GM21619 (cell line): ENCODE measurements at regions not wholly inside any gene's neighbourhood (a gene's known extent, or its start where the extent isn't known, plus 50 kb on each side); places are given as distances from the start of the nearest gene placed in this dataset.

Experiments
- ATAC-seq: cut with Tn5 transposase; IDR thresholded peaks from one replicate; pipeline ENCODE4 v1.9.1; 2021; ENCODE audit not compliant: unreplicated experiment

DNA sequence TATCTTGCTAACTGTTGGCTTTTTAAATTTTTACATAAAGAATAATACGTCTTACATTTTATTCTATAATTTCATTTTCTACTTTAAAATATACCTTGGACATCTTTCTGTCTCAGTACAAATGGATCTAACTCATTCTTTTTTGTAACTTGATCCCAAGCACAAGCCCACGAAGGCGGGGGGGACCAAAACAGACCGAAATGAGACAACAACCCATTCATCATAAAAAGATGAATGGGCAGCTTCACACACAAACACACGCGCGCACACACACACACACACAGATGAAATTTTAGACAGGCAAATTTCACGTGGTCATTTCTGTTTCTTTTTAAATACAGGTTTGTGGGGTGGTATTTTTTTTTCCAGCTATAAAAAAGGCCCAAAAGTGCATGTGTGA is 271.3 kb upstream of the TOPAZ1 start:
- no peak for ATAC-seq

DNA sequence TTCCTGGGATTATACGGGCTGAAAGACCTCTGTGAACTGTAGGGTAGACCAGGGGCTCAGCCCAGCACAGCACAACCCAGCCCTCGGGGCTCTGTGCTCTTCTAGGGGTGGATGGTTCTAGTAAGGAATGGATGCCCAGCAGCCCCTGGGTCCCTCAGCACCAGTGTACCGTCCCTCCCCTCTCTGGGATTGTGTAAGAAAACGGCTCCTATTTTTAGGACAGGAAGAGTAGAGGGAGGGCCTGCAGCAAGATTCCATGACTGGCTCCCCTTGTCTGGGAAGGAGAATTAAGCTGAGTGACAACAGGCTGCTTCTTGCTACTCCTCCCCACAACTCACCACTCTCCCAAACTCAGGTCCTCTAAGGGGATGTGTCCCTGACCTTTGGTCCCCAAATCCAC is 270.8 kb upstream of the TOPAZ1 start:
- no peak for ATAC-seq

- no peak for ATAC-seq
Measured at GRCh38 chr3:43971486-43971885, 270.2 kb upstream of the TOPAZ1 start.

DNA sequence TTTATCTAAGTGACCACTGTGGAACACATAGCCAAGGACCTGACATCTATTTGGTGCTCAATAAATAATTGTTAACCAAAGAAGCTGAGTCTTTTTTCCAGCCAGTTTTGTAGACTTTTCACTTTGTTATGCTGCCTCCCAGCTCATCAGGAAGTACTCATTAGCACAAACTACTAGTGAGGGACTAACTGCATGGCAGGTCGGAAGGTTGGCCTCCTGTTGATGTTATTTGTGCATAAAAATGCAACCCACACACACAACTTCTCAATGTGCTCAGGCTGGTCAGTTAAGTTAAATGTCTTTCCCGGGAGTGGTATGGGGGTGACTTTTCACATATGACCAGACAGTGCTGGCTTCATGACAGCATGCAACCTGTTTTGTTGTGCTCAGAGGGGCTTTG is 263.0 kb upstream of the TOPAZ1 start:
- ATAC-seq: no peak

GRCh38 chr3:43979645-43980044 is 262.0 kb upstream of the TOPAZ1 start:
- no peak for ATAC-seq

DNA sequence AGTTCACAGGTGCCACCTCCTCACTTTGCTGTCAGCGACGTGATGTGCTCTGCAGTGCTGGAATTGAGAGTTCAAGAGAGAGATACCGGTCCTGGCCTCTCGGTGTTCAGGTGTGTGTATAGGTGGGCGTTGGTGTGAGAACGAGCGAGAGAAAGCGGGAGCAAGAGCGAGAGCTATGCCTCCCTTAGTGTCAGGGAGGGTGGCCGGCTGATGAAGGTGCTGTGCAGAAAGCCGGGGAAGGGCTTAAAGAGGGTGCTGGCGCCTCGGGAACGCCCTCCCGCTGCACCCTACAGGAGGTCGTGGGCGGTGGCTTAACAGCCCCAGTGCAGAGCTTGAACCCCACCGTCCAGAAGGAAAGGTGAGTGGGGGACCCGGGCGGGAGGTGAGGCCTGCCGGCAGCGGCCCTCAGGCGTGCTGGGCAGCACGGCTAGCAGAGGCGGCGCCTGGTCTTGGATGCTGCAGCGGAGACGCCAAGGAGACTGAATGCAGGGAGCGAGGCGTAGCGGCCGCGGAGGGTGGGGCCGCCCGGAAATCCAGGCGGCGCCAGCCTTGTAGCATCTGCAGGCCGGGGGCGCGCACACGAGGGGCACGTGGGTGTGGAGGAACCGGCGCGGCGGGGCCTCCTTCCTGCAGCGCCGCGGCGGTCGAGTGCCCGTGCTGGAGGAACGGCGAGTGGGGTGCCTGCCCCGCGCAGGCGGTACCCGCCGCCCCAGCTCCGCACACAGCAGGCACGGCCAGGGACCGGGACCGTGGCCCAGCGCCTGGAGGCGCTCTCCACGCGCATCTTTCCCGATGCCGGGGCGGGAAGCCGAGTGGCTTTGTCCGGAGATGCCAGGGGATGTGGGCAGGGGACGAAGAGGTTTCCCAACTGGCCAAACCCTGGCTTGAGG is 246.8 kb upstream of the TOPAZ1 start:
- ATAC-seq: no peak

DNA sequence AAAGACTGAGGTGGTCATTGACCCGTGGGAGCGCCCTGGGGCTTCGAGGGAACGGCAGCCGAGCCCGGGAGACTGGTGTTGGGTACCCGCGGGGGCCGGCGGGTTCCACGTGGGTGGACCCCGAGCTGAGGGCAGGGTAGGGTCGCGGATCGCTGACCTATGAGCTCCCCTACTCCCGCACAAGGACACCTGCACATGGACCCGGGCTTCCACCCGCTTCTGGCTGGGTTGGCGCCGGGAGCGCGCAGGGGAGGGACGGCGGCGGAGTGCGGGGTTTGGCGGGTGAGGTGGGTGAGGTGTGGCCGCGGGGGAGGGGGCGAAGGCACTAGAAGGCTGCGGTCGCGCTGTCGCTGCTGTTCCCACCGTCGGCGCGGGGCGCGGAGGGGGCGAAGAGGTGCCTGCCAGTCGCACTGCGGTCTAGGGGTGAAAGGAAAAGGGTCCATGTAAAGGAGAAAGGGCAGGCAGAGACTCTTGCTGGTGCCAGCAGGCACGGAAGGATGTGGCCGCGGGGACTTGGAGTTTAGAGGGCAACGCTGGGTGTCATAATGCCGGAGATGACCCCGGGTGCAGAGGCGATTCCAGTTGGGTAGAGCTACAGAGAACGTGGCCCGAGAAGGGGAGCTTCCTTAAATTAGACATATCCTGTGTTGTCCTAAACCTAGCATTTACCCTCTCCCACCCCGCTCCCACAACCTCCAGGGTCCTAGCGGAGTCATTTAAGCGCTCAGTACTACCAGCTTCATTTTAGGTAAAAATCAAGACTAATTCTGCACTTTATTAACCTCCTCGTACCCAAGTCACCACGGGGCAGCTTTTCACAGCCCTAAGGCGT is 245.9 kb upstream of the TOPAZ1 start:
- no peak for ATAC-seq

DNA sequence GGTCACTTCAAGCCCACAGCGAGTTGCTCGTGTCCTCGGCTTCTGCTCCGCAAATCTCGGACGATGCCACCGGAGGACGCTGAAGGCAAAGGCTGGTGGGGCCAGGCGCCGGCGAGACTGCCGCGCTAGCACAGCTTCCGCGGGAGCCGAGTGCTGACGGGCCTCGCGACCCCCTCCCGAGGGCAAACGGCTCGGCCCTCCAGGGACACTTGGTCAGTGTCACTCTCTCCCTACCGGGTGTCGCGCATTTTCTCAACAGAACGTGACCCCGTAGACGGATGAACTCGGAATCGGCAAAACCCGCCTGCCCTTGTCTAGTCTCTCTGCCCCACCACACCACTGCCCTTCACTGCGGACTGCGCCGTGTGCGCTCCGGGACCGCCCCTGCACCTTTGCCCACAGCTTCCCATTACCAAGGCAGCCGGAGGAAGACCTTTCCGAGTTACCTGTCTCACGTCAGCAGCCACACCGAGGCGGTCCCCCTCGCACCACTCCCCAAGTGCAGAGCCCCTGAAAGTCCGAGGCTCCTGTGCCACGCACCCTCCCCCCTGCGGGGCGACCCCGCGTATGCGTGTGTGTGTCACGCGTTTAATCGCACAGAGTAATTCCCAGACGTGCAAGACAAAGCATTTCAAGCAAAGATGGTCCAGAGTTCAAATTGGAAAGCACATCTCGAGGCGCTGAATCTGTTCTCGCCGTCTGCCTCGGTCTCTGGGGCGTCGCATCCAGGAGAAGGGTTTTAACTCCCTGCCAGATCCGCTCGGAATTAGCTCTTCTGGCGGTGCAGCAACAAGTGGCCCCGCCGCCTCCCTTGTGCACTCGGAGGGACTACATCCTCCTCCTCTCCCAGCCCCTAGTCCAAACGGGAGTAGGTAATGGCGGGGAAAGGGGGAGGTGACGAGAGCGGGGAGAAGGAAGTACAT is 245.0 kb upstream of the TOPAZ1 start:
- ATAC-seq: no peak

DNA sequence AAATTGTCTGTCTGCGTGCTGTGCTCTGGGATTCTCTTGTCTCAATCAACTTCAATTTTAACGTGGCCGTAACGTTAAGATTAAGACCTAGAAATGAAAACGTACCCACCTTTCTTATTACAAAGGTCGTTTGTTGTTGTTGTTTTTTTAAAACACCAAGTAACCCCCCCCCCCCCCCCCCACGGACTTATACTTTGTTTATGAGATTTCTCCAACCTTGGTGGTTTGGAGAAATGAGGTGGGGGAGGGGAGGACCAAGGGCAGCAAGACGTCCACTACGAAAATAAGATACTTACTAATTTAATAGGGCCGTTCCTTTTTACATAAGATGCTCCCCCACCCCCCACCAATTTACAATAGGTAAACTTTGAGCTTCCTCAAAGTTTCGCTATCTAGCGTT is 244.4 kb upstream of the TOPAZ1 start:
- ATAC-seq: no peak

GRCh38 chr3:43997788-43998369 is 243.8 kb upstream of the TOPAZ1 start:
- ATAC-seq: no peak

- ATAC-seq: no peak
Measured at GRCh38 chr3:43998370-43998835, 243.3 kb upstream of the TOPAZ1 start.

- ATAC-seq: no peak
Measured at GRCh38 chr3:43998836-43999727, 242.6 kb upstream of the TOPAZ1 start.

DNA sequence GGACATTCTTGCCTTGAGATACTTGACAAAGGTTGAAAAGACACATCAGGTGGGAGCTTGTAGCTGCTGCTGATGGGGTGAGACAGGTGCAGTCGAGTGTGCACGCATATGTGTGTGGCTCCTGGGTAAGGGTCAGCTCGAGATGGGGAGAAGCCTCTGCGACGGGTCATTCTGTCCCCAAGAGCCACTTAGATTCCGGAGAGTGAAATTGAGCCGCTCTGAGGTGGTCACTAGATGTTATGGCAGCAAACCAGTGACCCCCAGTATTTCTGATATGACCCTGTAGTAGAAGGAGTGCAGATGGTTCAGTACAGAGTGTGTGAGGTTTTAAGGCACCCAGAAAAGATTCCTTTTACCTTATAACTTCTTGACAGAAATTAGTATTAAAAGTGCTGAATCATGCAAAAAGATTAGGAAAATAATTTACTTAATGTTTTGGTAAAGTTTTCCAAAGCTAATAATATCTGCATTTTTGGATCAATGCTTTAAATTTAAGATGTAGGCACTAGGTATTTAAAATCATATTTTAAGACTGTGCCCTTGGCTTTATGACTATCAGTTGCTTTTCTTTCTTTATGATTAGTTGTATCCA is 241.9 kb upstream of the TOPAZ1 start:
- ATAC-seq: no peak

DNA sequence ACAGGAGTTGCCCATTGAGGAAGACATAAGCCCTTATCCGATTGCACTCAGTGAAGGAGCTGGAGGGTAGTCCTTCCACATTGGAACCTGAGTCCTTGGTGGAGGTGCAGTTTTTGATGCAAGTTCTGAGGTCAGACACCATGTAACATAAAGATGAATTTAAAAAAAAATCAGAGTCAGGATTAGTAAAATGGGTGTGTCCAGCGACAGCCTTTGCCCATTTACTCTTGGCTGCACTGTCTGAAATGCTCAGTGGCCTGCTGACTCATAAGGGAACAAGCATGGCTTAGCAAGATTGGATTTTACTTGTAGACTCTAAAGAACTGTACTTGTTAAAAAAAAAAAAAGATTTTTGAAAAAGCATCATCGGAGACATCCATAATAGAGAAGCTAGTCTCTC is 241.1 kb upstream of the TOPAZ1 start:
- no peak for ATAC-seq

DNA sequence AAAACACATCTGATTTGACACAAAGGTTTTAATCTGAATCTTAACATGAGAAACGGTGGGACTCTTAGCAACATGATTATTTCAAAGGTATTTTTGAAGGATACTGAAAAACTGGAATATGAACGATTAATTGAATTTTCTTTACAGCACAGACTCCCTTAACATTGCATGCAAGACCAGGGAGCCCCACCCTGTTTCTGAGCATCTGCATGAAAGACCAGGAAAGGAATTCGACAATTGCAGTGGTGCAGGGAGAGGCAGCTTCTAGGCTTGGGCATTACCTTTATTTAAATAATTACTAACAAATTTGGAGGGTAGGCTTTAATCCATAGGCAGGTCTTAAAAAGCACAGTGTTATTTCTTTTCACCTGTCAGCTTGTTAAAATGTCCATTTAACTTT is 240.6 kb upstream of the TOPAZ1 start:
- no peak for ATAC-seq

DNA sequence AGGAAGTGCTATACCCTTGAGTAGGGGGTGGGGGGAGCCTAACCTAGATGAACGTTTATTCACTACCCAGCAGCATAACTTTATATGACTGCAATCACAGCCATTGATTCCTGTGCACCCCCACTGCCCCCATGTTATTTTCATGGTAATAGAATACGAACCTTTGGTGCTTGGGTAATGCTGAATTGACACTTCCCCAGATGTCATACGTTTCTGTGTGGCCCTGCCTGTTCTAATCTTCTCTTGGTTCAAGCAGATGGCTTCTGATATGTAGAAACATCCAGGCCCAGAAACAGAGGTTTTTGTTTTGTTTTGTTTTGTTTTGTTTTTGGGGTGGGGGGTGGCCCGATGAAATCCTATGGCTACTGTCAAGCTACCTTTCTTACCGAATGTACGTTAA is 237.9 kb upstream of the TOPAZ1 start:
- ATAC-seq: no peak

GRCh38 chr3:44011680-44012079 is 230.0 kb upstream of the TOPAZ1 start:
- ATAC-seq: no peak

DNA sequence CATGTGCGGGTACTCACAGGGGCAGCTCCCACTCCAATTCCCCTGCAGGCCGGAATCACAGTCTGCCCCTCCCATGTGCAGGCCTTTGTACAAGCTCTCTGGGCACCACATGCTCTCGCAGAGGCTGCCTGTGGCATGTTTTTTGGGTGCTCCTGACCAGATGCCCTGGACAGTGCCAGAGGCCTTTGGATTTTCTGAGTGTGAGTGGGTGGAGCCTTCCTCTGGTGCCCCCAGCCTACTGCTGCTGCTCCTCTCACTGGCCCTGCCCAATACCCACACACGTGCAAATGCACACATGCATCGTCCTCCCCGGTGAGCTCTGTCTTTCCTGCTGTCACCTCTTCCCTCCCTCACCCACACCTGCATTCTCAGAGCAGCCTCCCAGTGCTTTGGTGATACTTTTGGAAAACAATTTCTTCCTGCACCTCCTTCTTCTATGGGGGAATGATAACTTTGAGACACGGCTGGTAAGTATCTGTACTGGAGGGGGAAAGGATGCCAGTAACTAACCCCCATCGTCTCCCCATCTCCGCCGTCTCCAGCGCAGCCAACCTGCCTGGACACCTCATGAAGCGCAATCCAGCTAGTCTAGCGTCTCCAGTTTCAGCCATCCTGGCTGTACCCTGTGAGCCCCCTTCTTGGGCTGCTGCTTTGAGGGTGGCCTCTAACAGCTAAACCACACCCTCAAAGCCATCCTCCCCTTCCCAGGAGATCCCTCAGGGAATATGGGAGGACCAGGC is 229.4 kb upstream of the TOPAZ1 start:
- no peak for ATAC-seq

GRCh38 chr3:44013967-44014366 is 227.7 kb upstream of the TOPAZ1 start:
- no peak for ATAC-seq
